ENCODE measurements at regions not wholly inside any gene's neighbourhood (a gene's known extent, or its start where the extent isn't known, plus 50 kb on each side); places are given as distances from the start of the nearest gene placed in this dataset.

GRCh38 chr18:40414155-40414754, 1540.8 kb upstream of the PIK3C3 start:
- H3K27me3 ChIP-seq (ENCODE audit: insufficient read depth): no peaks in the 10 kb centered on the region
- no peaks in the 10 kb centered on the region for H3K36me3 ChIP-seq (ENCODE audit: insufficient read depth)
- H3K27ac ChIP-seq (ENCODE audit: low read depth): no peak overlapping the region; the same call in 1 of the 2 replicates
- H3K4me1 ChIP-seq (ENCODE audit: insufficient read depth): no peaks in the 10 kb centered on the region
- Mint-ChIP-seq H3K9me3 (no peaks in the 10 kb centered on the region), H3K4me3 (no peak overlapping the region), H3K36me3 (ENCODE audit: low read depth) (no peaks in the 10 kb centered on the region), H3K27ac (peak overlapping the region; percentile 72; the same call in 1 of the 2 replicates), H3K27me3 (ENCODE audit: insufficient read depth, low read depth, poor library complexity) (peaks cover 4% of the 10 kb centered on the region), H3K4me1 (no peaks in the 10 kb centered on the region; the same call in 2 of the 3 replicates)
- H3K4me3 ChIP-seq: no peak overlapping the region
- H2AFZ ChIP-seq: no peak overlapping the region
- H3K79me2 ChIP-seq (replicated peaks; ENCODE audit: insufficient read depth): no peaks in the 10 kb centered on the region
- no peaks in the 10 kb centered on the region for H4K20me1 ChIP-seq (replicated peaks; ENCODE audit: insufficient read depth)
- DNase-seq (ENCODE audit: low spot score): no peak
- TF ChIP-seq ZNF462 (CRISPR knock-in tag; IDR thresholded peaks at IDR 0.05): no peak
- no peak for TF ChIP-seq CTCF (conservative IDR thresholded peaks at IDR 0.05; ENCODE audit: low read depth in 2 of 2)
- no peak for TF ChIP-seq NANOG (IDR thresholded peaks at IDR 0.05; ENCODE audit: borderline replicate concordance)
- no peak for TF ChIP-seq REST (IDR thresholded peaks at IDR 0.05; ENCODE audit: unreplicated experiment)
- TF ChIP-seq STAT1 (IDR thresholded peaks at IDR 0.05; ENCODE audit: unreplicated experiment): no peak
- TF ChIP-seq EZH2phosphoT487 (IDR thresholded peaks at IDR 0.05; ENCODE audit: unreplicated experiment): no peak
- TF ChIP-seq ETS1 (IDR thresholded peaks at IDR 0.05): no peak
- no peak for TF ChIP-seq JUNB (IDR thresholded peaks at IDR 0.05; ENCODE audit: unreplicated experiment)
- no peak for TF ChIP-seq EZH2 (IDR thresholded peaks at IDR 0.05; ENCODE audit: low read depth, unreplicated experiment)
- TF ChIP-seq POLR2AphosphoS5 (IDR thresholded peaks at IDR 0.05; ENCODE audit: low read depth): no peak
- TF ChIP-seq ZNF331 (CRISPR knock-in tag; IDR thresholded peaks at IDR 0.05; ENCODE audit: low read depth): no peak
- TF ChIP-seq ZNF114 (CRISPR knock-in tag; IDR thresholded peaks at IDR 0.05): no peak
- no peak for ATAC-seq
- H3K9me2 ChIP-seq (ENCODE audit: insufficient read depth): no peaks in the 10 kb centered on the region
- H3K4me2 ChIP-seq: no peak overlapping the region
- no peaks in the 10 kb centered on the region for H3F3A ChIP-seq (replicated peaks; ENCODE audit: low read depth)

Data from GM23338 (cell line).